A673 (cell line): ENCODE measurements at regions not wholly inside any gene's neighbourhood (a gene's known extent, or its start where the extent isn't known, plus 50 kb on each side); places are given as distances from the start of the nearest gene placed in this dataset.

Source experiments
- BruUV-seq: library from RNA; stranded (reverse); fragments of 400-500 nt; replicated peaks from 2 replicates; lab custom pipeline; 2021; lab: Mats Ljungman, UMichigan
- CTCF ChIA-PET: fragments of 300-600 bp; sonication (Branson Sonifier 250); formaldehyde crosslinking; loops from one replicate; lab custom pipeline; 2022; ENCODE audit warnings: antibody characterized with exemption; lab: Charles Lee
- POLR2A ChIA-PET: fragments of 300-600 bp; sonication (Branson Sonifier 250); formaldehyde crosslinking; loops from one replicate; lab custom pipeline; 2022; ENCODE audit warnings: antibody characterized with exemption; ENCODE audit not compliant: low non-redundant PET; lab: Charles Lee
- DNase-seq: peaks from one replicate; pipeline ENCODE4 v3.0.0-alpha.2; 2015; ENCODE audit warnings: low spot score
- H3K27ac ChIP-seq: fragments of 200-600 bp; sonication (generic); 2 replicates; pipeline ENCODE4 v1.5.1; 2016; ENCODE audit warnings: mixed run types, low read depth, mild to moderate bottlenecking, mixed read lengths, antibody characterized with exemption, low read length; ENCODE audit not compliant: poor library complexity, severe bottlenecking
- H3K27me3 ChIP-seq: fragments of 200-600 bp; sonication (generic); replicated peaks from 2 replicates; pipeline ENCODE4 v1.6.1; 2017; ENCODE audit warnings: mixed run types, low read depth, mild to moderate bottlenecking, mixed read lengths, antibody characterized with exemption, low read length; ENCODE audit not compliant: insufficient read depth, poor library complexity
- H3K36me3 ChIP-seq: fragments of 200-600 bp; sonication (generic); 2 replicates; pipeline ENCODE4 v1.6.1; 2016; ENCODE audit warnings: mixed run types, mild to moderate bottlenecking, mixed read lengths, antibody characterized with exemption, low read length; ENCODE audit not compliant: insufficient read depth, poor library complexity, severe bottlenecking
- H3K4me1 ChIP-seq: fragments of 200-600 bp; sonication (generic); 2 replicates; pipeline ENCODE4 v1.6.1; 2017; ENCODE audit warnings: mixed run types, mild to moderate bottlenecking, mixed read lengths, antibody characterized with exemption, low read length; ENCODE audit not compliant: insufficient read depth, poor library complexity, severe bottlenecking
- H3K4me3 ChIP-seq: fragments of 200-600 bp; sonication (generic); 2 replicates; pipeline ENCODE4 v1.5.1; 2016; ENCODE audit warnings: low read depth, mixed run types, mild to moderate bottlenecking, mixed read lengths, low read length; ENCODE audit not compliant: poor library complexity, severe bottlenecking
- H3K9me3 ChIP-seq: fragments of 200-600 bp; sonication (generic); 2 replicates; pipeline ENCODE4 v1.6.1; 2016; ENCODE audit warnings: mixed run types, low read depth, mild to moderate bottlenecking, mixed read lengths, antibody characterized with exemption, low read length; ENCODE audit not compliant: poor library complexity, severe bottlenecking
- CTCF ChIP-seq: fragments of 300-800, 200-600 bp; sonication (generic); conservative IDR thresholded peaks from 2 replicates; pipeline ENCODE4 v1.5.1; 2017; ENCODE audit warnings: low read depth, mild to moderate bottlenecking, antibody characterized with exemption, low read length, moderate library complexity, mixed read lengths
- EZH2 ChIP-seq: fragments of 200-600 bp; sonication (generic); IDR thresholded peaks from 2 replicates; pipeline ENCODE4 v1.6.1; 2017; ENCODE audit warnings: borderline replicate concordance, low read depth, mild to moderate bottlenecking, mixed read lengths, antibody characterized with exemption, low read length; ENCODE audit not compliant: poor library complexity, severe bottlenecking
- intact Hi-C: fragments of 100-400 bp; cut with micrococcal nuclease; formaldehyde crosslinking; loops from one replicate; pipeline ENCODE4 v1.10.0; 2022; ENCODE audit not compliant: unreplicated experiment

- Histone ChIP-seq H3K4me1 (peaks cover 10% of the 10 kb centered on the region), H3K4me3 (no peak overlapping the region), H3K27me3 (no peaks in the 10 kb centered on the region), H3K36me3 (peaks cover 19% of the 10 kb centered on the region), H3K9me3 (no peaks in the 10 kb centered on the region), H3K27ac (no peak overlapping the region)
- no peak for TF ChIP-seq EZH2
- BruUV-seq, result no TSS peak
- ChIA-PET POLR2A (no interaction called here), CTCF (no interaction called here)
- no peak for DNase-seq
- intact Hi-C loops, result no loop called here
These were observed 91.2 kb downstream of the RFLNA start for GRCh38 chr12:124386059-124386458.

GRCh38 chr12:124385219-124385969 lies 90.5 kb downstream of the RFLNA start:
- no TSS peak for BruUV-seq
- no peak overlapping the region for H3K4me3 ChIP-seq
- H3K27ac ChIP-seq, result no peak overlapping the region
- no peaks in the 10 kb centered on the region for H3K9me3 ChIP-seq
- H3K36me3 ChIP-seq, result peaks cover 19% of the 10 kb centered on the region
- ChIA-PET CTCF (no interaction called here), POLR2A (no interaction called here)
- TF ChIP-seq CTCF (no peak), EZH2 (no peak)
- H3K4me1 ChIP-seq, result peaks cover 10% of the 10 kb centered on the region
- DNase-seq, result no peak
- intact Hi-C loops, result no loop called here
- H3K27me3 ChIP-seq, result no peaks in the 10 kb centered on the region

- ChIA-PET CTCF (no interaction called here), POLR2A (no interaction called here)
- Histone ChIP-seq H3K27ac (no peak overlapping the region), H3K4me3 (no peak overlapping the region), H3K36me3 (peaks cover 23% of the 10 kb centered on the region), H3K9me3 (no peaks in the 10 kb centered on the region), H3K4me1 (peaks cover 7% of the 10 kb centered on the region), H3K27me3 (no peaks in the 10 kb centered on the region)
- intact Hi-C loops, result no loop called here
- no peak for TF ChIP-seq EZH2
- no peak for TF ChIP-seq CTCF
- BruUV-seq, result no TSS peak
- DNase-seq, result no peak
These were observed 89.5 kb downstream of the RFLNA start for GRCh38 chr12:124384299-124384894.

- Histone ChIP-seq H3K27ac (no peak overlapping the region), H3K9me3 (no peaks in the 10 kb centered on the region), H3K36me3 (peaks cover 32% of the 10 kb centered on the region), H3K4me3 (no peak overlapping the region), H3K27me3 (no peaks in the 10 kb centered on the region), H3K4me1 (no peaks in the 10 kb centered on the region)
- POLR2A ChIA-PET, result no interaction called here
- intact Hi-C loops, result no loop called here
- DNase-seq, result no peak
- no TSS peak for BruUV-seq
- CTCF ChIA-PET, result no interaction called here
- TF ChIP-seq CTCF (no peak), EZH2 (no peak)
These were observed 88.1 kb downstream of the RFLNA start for GRCh38 chr12:124383028-124383427.
